GM11168 (cell line): ENCODE measurements at regions not wholly inside any gene's neighbourhood (a gene's known extent, or its start where the extent isn't known, plus 50 kb on each side); places are given as distances from the start of the nearest gene placed in this dataset.

Source experiments
- in situ Hi-C: fragments of 300-500 bp; cut with MboI; formaldehyde crosslinking; loops from one replicate; pipeline ENCODE4 v1.12.0; 2022; ENCODE audit warnings: low sequenced_read_pairs; ENCODE audit not compliant: unreplicated experiment

- in situ Hi-C loops, result no loop called here
Measured at GRCh38 chr4:123562994-123563750, 166.6 kb downstream of the SPRY1 start.

GRCh38 chr4:123564758-123565346 is 168.3 kb downstream of the SPRY1 start:
- in situ Hi-C loops, result no loop called here

- in situ Hi-C loops, result no loop called here
Measured at GRCh38 chr4:123568936-123569335, 172.3 kb downstream of the SPRY1 start.

- in situ Hi-C loops, result no loop called here
Measured at GRCh38 chr4:123569541-123569940, 172.9 kb downstream of the SPRY1 start.

- in situ Hi-C loops, result no loop called here
Measured at GRCh38 chr4:123573866-123574508, 177.4 kb downstream of the SPRY1 start.

- in situ Hi-C loops, result no loop called here
Measured at GRCh38 chr4:123575291-123575690, 178.7 kb downstream of the SPRY1 start.

- in situ Hi-C loops, result no loop called here
Measured at GRCh38 chr4:123577225-123577906, 180.8 kb downstream of the SPRY1 start.

GRCh38 chr4:123578276-123579029 is 181.9 kb downstream of the SPRY1 start:
- in situ Hi-C loops, result no loop called here

GRCh38 chr4:123579961-123580360 is 183.4 kb downstream of the SPRY1 start:
- in situ Hi-C loops, result no loop called here

- in situ Hi-C loops, result no loop called here
Measured at GRCh38 chr4:123580981-123581664, 184.5 kb downstream of the SPRY1 start.

- in situ Hi-C loops, result no loop called here
Measured at GRCh38 chr4:123581802-123582201, 185.2 kb downstream of the SPRY1 start.

GRCh38 chr4:123583043-123583442 is 186.4 kb downstream of the SPRY1 start:
- in situ Hi-C loops, result no loop called here

- in situ Hi-C loops, result no loop called here
Measured at GRCh38 chr4:123585111-123585510, 188.5 kb downstream of the SPRY1 start.

- in situ Hi-C loops, result no loop called here
Measured at GRCh38 chr4:123587983-123588494, 191.4 kb downstream of the SPRY1 start.

GRCh38 chr4:123588631-123589241 is 192.1 kb downstream of the SPRY1 start:
- in situ Hi-C loops, result no loop called here

- in situ Hi-C loops, result no loop called here
Measured at GRCh38 chr4:123589301-123589700, 192.7 kb downstream of the SPRY1 start.

- in situ Hi-C loops, result no loop called here
Measured at GRCh38 chr4:123591875-123592274, 195.3 kb downstream of the SPRY1 start.

GRCh38 chr4:123593655-123594054 is 197.1 kb downstream of the SPRY1 start:
- in situ Hi-C loops, result no loop called here

- in situ Hi-C loops, result no loop called here
Measured at GRCh38 chr4:123596805-123597204, 200.2 kb downstream of the SPRY1 start.
